ENCODE measurements at regions not wholly inside any gene's neighbourhood (a gene's known extent, or its start where the extent isn't known, plus 50 kb on each side); places are given as distances from the start of the nearest gene placed in this dataset.

DNA sequence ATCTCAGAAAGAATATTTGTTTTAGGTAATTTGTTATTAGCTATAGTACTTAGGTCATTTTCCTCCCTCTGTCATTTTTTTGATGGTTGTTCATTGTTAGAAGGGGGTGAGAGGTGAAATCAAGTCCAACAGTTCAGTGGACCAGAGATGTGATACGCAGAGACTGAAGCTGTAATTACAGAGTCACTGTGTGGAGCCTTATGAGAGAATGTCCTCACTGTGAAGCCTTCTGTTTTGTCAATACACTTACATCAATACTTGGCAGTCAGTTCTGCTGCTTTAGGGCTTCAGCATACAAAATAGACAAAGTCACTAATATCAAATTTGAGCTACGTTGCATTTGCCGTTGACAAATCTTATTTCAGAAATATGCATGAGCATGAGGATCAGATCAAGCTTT, 692.5 kb downstream of the C4orf33 start:
- TF ChIP-seq, protein P1, sequence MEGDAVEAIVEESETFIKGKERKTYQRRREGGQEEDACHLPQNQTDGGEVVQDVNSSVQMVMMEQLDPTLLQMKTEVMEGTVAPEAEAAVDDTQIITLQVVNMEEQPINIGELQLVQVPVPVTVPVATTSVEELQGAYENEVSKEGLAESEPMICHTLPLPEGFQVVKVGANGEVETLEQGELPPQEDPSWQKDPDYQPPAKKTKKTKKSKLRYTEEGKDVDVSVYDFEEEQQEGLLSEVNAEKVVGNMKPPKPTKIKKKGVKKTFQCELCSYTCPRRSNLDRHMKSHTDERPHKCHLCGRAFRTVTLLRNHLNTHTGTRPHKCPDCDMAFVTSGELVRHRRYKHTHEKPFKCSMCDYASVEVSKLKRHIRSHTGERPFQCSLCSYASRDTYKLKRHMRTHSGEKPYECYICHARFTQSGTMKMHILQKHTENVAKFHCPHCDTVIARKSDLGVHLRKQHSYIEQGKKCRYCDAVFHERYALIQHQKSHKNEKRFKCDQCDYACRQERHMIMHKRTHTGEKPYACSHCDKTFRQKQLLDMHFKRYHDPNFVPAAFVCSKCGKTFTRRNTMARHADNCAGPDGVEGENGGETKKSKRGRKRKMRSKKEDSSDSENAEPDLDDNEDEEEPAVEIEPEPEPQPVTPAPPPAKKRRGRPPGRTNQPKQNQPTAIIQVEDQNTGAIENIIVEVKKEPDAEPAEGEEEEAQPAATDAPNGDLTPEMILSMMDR (IDR thresholded peaks at IDR 0.05): no peak
- TF ChIP-seq POLR2A (IDR thresholded peaks at IDR 0.05): no peak
